ENCODE measurements at regions not wholly inside any gene's neighbourhood (a gene's known extent, or its start where the extent isn't known, plus 50 kb on each side); places are given as distances from the start of the nearest gene placed in this dataset.

GRCh38 chr7:36011588-36011965 is 141.5 kb upstream of the EEPD1 start:
- no peak for DNase-seq

DNA sequence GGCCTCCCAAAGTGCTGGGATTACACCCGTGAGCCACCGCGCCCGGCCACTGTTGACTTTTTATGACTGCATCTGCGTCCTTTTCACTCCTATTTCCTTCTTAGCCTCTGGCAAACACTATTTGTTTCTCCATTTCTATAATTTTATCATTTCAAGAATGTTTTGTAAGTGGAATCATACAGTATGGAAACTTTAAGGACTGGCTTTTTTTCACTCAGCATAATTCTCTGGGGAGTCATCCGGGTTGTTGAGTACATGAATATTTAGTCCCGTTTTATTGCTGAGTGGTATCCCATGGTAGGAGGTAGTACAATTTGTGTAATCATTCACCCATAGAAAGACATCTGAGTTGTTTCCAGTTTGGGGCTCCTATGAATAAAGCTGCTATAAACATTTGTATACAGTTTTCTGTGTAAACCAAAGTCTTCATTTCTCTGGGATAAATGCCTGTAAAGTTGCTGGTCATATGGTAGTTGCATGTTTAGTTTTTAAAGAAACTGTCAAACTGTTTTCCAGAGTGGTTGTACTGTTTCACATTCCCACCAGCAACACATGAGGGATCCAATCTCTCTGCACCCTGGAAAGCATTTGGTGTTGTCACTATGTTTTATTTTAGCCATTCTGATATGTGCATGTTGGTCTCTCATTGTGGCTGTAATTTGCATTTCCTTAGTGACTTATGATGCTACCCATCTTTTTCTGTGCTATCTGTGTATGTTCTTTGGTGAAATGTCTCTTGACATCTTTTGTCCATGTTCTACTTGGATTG is 139.6 kb upstream of the EEPD1 start:
- no peak for DNase-seq

- DNase-seq, result no peak
Measured at GRCh38 chr7:36014961-36015360, 138.1 kb upstream of the EEPD1 start.

GRCh38 chr7:36015733-36016132 is 137.3 kb upstream of the EEPD1 start:
- no peak for DNase-seq

- no peak for DNase-seq
Measured at GRCh38 chr7:36016648-36017047, 136.4 kb upstream of the EEPD1 start.

GRCh38 chr7:36017111-36017510 is 135.9 kb upstream of the EEPD1 start:
- no peak for DNase-seq

DNA sequence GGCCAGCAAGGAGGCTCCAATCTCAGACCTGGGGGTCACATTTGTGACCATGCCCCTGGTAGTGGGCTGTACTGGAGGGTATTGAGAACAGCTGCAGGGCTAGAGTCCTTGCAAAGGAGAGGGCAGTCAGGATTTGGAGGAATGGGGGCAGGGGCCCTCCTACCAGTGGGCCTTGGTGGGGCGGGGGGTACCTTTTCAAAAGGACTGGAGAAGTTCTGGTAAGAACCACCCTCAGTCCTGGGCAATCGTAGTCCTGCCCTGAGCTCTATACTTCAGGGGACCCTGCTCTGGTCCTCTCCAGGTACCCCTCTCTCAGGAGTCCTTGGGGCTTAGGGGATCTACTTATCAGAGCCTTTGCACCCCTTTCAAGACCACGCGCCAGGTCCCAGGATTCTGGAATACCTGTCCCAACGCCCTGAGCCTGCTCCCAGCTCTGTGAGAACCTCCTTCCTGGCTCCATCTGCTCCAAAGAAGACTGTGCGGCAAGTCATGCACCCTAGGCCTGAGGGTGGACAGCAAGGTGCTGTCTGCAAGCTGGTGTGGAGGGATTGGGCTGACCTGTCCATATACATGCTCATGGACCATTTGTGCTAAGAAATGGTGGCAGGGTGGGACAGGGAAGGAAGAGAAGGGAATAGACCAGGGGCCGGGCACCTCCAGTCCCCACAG is 134.1 kb upstream of the EEPD1 start:
- DNase-seq, result no peak

GRCh38 chr7:36019538-36019937 is 133.5 kb upstream of the EEPD1 start:
- no peak for DNase-seq

DNA sequence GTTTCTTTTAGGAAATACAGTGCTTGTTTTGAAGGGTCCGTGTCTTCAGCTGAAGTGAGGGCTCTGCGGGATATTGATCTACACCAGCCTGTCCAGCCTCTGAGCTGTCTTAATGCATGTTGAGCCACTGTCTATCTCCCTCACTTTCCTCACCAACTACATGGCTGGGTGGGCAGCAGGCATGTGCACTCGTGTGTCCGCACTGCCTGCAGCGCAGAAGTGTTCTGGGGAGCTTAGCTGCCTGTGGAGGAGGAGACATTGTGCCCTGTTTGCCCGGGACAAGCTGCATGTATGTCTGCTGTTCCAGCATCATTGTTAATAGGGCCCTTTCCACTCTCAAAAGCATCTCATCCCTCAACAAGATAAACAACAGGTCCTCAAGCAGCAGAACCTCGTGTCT is 133.1 kb upstream of the EEPD1 start:
- DNase-seq, result no peak

- peak; percentile 8 for DNase-seq
Measured at GRCh38 chr7:36021367-36021766, 131.7 kb upstream of the EEPD1 start.

DNA sequence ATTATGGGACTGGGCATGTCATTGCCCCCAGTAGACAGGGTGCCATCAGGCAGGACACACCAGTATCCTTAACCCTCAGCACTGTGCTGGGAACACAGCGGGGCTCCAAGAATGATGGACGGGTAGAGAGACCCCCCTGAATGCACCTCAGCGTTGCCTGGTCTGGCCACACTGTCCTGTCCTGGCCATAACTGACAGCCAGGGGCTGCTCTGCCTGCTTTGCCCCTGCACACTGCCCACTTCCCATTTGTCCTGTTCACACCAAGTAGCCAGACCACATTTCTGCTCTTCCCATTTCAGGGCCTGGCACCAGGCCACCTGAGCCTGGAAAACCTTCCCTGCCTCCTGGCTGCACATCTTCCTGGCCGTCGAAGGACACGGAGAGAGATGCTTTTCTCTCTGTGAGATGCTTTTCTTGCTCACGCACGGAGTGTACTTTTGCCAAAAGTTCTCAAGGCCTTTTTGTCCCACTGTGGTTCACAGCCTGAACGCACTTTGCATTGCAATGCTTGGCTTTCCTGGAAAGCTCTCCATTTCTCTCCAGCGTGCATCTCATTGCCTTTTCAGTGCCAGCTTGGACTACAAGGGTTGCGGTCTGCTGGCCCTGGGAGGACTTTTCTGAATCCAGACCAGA is 131.0 kb upstream of the EEPD1 start:
- DNase-seq, result no peak

GRCh38 chr7:36023033-36023560 is 130.0 kb upstream of the EEPD1 start:
- DNase-seq, result no peak

GRCh38 chr7:36025190-36025589 is 127.9 kb upstream of the EEPD1 start:
- no peak for DNase-seq

DNA sequence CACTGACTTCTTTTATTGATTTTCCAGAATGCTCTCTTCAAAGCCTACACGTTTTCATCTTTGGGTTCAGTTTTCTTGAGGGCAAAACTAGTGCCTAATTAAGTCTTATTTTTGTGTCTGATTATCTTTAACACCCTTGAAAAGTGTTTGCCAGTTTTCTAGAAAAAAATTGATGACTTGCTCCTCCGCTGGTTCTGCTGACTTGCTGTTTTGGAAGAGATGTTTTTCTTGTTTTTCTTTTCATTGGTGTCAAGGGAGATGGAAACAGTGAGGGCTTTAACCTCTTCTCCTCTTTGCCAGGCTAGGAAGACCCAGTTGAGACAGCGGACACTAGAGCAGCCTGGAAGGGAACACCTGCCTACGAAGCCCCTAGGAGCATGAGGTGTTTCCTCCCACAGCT is 123.7 kb upstream of the EEPD1 start:
- no peak for DNase-seq

- DNase-seq, result no peak
Measured at GRCh38 chr7:36029853-36030515, 123.1 kb upstream of the EEPD1 start.

DNA sequence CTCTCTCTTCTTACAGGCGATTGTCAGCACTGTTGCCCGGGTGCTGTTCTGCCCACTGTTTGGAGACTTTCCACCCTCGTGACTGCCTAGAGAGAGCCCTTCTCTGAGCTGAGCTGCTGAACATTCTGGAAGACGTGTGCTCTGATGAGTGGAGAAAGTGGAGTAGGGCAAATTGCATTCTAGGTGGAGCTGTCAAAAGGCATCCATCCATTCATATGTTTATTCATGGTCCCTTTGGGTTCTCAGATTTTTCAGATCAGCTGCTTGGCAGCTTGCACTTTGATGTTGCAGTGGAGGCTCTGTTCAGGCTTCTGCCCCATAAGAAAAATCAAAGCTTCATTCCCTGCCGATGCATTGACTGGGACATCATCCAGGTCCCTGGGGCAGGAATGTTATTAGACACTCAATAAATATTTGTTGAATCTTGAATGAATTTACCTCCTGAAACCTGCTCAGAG is 120.7 kb upstream of the EEPD1 start:
- DNase-seq, result no peak

GRCh38 chr7:36034020-36034419 is 119.0 kb upstream of the EEPD1 start:
- no peak for DNase-seq

- DNase-seq, result no peak
Measured at GRCh38 chr7:36035186-36035585, 117.9 kb upstream of the EEPD1 start.

- no peak for DNase-seq
Measured at GRCh38 chr7:36036590-36036989, 116.5 kb upstream of the EEPD1 start.

DNA sequence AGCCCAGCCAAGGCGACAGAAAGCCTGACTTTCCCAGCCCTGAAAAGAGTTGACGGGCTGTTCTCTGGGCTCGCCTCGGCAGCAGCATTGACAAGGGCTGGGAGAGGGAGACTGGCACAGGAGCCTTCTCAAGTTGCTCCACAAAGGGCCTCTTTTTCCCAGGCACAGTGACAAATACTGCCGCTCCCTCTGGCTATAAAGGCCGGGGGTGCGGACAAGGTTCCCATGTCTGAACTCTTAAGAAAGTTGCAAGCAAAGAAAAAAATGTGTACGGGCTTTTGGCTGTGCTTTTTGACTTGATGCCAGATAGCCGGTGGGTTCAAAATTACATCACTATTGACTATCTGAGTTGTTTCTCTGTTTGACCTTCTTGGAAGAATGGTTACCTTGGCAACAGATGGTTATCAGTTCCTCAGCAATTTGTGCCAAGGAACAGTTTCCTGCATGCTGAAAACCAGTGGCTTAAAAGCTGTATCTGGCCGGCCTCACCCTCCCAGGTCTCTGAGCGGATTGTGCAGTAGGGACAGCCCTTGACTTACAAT is 115.9 kb upstream of the EEPD1 start:
- DNase-seq, result peak; percentile 18

DNA sequence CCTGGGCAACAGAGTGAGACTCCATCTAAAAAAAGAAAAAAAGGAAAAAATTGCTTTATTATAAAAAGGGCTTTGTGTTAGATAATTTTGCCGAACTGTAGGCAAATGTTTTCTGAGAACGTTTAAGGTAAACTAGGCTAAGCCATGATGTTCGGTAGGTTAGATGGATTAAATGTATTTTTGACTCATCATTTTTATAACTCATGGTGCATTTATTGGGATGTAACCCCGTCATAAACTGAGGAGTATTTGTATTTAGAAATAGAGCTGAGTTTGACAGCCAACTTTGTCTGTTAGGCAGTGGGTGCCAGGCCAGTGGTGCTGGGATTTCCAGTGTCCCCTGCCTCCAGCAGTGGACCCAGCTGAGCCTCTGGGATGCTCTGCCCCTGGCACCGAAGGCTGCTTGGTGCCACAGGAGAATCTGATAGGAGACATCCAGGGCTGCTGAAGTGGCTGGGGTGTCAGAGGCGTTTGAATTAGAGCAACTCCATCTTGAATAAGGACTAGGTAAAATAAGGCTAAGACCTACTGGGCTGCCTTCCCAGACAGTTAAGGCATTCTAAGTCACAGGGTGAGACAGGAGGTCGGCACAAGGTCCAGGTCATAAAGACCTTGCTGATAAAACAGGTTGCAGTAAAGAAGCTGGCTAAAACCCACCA is 114.9 kb upstream of the EEPD1 start:
- DNase-seq, result no peak

DNA sequence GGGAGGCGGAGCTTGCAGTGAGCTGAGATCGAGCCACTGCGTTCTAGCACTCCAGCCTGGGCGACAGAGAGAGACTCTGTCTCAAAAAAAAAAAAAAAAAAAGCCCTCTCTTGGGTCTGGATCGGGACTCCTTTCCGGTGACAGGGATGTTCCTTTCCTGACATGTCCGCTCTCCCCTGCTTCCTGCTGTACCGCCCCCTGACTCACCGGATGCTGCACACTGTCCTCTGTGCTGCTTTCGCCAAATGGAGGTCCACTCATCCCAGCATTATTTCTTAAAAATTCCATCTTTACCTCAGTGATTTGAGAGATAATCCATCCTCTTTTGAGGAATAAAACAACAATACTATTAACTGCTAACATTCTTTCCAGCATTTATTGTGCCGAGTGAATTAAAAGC is 113.8 kb upstream of the EEPD1 start:
- DNase-seq, result no peak

DNA sequence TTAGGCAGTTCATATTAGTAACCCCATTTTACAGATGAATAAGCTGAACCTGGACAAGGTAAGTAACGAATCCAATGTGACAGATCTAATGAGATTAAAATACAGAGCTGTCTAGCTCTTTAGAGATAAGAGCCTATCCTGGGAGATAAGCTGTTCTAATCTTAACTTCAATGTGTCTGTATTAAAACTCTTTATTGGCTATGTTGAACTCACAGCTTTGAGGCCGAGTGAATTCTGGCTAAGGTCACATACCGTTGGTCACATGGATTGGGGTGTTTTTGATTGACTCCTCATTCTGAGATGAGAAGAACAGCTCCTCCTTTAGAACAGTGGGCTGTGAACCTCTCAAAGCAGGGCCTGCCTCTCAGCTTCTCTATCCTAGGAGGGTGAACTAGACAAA is 113.4 kb upstream of the EEPD1 start:
- DNase-seq, result no peak

Measured in CD4-positive, alpha-beta T cell treated with Interleukin-12 subunit alpha and Interleukin-12 subunit beta, for 1 hour (primary cell).